HG03196 (cell line): ENCODE measurements at regions not wholly inside any gene's neighbourhood (a gene's known extent, or its start where the extent isn't known, plus 50 kb on each side); places are given as distances from the start of the nearest gene placed in this dataset.

ENCODE experiments used
- ATAC-seq: cut with Tn5 transposase; IDR thresholded peaks from one replicate; pipeline ENCODE4 v1.9.1; 2021; ENCODE audit not compliant: unreplicated experiment

DNA sequence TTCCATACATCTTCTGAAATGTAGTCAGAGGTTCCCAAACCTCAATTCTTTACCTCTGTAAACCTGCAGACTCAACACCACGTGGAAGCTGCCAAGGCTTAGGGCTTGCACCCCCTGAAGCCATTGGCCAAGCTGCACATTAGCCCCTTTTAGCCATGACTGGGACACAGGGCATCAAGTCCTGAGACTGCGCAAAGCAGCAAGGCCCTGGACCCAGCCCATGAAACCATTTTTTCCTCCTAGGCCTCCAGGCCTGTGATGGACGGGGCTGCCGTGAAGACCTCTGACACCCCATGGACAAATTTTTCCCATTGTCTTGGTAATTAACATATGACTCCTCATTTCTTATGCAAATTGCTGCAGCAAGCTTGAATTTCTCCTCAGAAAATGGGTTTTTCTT lies 727.8 kb downstream of the C6orf118 start:
- no peak for ATAC-seq

DNA sequence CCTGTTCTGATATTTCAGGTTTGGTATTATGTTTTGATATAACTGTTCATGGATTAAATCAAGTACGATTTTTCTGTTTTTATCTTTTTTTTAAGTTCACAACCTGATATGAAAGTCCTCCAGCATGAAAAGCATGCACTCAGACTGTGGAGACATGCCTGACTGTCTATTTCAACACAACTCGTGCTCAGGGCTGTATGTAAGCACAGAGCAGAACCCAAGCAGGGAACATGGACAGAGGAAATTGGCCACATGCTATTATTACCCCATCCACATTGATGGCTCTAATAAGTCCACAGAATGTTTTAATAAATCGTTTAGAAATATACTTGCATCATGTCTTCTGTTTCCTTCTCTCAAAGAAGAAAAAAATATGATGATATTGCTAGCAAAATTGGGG lies 730.4 kb downstream of the C6orf118 start:
- no peak for ATAC-seq

DNA sequence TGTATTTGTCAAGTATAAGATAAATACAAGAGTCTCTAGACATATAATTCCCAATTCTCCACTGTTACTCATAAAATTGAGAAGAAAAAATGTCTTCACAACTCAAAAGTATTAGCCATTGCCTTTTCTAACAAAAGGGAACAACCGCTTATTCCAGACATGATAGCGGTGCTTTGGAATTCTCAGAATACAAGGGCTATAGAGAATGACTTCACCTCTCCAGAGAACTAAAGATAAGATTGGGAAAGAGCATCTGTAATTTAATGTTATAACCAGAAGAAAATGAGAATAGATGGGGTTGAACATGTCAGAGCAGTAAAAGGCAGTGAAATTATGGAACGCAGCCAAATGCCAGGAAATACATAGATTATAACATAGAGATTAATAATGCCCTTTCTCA lies 730.8 kb downstream of the C6orf118 start:
- no peak for ATAC-seq

DNA sequence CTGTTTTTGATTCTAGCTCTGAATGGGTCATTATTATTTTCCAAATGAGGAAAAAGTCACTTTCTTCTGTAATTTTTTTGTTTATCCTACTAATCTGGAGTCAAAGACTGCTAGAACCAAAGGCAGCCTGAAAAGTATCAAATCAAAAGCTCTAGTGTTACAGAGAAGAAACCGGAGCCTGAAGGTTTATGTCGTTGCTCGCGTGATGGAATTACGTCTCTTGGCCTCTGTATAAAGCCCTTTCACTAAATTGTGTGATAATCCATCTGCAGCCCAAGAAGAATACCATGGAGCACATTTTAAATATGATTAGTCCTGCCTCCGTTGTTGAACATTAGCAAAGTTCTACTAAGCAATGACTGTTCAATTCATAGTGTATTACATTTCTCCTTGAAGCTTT lies 738.6 kb downstream of the C6orf118 start:
- ATAC-seq = no peak

DNA sequence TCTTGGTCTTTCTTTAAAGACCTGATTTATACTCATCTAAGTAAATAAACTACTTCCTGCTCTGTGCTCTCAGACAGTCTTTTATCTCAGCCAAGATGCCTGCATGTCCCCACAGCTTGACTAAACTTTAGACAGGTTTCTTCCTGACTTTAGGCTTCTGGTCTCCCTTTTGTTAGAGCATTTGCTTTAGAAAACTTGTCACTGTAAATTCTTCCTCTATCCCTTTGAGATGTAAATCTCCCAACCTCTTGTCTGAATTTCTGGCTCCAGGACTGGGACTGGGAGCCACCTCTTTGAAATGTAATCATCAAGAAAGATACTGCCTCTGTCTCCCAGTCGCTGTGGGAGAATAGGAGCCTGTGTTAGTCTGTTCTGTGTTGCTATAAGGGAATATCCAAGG lies 739.9 kb downstream of the C6orf118 start:
- ATAC-seq = no peak

DNA sequence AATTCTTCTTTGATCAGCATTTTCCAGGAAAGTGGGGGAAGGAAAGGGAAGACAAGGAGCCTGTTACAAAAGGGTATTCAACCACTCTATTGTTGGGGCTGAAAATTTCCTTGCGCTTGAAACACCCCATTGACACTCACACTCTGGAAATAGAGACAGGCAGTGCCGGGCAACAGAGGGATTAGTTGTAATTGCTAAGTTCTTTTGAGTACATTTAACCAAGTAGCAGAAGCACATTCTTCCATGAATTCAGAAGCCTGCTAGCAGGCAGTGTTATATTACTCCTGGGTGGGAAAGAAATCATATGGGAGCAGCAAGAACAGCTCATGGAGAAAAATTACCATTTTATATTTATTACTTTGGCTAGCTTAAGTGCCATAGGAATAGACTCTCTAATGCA lies 745.5 kb downstream of the C6orf118 start:
- no peak for ATAC-seq

DNA sequence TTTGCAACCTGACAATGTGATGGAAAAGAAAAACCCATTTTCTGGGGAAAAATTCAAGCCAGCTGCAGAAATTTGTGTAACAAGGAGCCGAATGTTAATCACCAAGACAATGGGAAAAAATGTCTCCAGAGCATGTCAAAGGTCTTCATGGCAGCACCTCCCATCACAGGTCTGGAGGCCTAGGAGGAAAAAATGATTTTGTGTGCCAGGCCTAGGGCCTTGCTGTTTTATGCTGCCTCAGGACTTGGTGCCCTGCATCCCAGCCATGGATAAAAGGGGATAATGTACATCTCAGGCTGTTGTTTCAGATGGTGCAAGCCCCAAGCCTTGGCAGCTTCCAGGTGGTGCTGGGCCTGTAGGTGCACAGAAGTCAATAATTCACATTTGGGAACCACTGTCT lies 747.7 kb downstream of the C6orf118 start:
- ATAC-seq = no peak

DNA sequence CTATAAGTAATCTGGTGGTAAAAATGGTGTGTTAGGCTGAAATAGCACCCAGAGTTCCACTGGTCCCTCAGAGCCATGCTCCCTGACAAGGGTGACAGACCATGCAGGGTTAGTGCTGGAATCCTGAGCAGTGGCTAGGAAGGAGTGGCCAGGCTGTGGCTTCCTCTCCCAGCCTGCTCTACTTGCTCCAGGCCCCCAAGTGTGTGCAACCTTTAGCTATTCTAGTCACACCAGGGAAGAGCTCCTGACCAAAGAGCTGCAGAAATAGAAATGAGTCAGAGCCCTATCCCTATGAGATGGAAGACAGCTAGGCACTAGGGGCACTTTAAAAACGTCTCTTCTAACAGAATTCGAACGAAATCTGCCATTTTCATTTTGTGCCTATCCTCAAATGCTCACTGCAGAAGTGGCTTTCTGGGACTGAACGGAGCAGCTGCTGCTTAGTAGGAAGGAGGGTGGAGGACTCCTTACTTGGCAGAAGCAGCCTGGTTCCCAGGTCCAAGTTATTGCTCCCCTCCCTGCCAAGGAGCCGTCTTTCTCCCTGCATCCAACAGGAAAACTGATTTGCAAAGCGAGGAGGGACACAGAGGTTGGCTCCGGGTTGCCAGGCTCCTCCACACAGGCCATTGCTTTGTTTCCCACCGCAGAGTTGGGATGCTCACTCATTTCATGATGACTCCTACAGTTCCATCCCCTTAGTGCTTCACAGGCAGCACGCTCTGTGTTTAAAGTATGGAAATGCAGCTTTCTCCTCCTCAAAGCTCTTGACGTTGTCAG lies 754.5 kb downstream of the C6orf118 start:
- ATAC-seq = no peak

DNA sequence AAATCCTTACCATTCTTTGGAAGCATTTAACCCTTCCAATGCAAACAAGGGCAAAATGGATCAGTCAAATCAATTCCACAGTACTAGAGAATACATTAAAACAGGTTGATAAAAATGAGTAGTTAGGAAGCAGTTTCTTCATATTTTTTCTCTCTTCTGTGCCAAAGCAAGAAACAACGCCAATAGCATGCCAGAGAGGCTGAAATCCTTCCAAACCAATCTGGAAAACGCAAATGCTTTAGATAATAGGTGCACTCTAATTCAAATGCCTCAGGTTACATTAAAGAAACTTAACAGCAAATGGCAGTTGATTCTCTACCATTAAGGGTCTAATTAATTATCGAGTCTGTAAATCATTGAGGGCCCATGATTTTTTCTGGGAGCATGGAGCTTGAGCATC lies 755.2 kb downstream of the C6orf118 start:
- ATAC-seq = no peak

DNA sequence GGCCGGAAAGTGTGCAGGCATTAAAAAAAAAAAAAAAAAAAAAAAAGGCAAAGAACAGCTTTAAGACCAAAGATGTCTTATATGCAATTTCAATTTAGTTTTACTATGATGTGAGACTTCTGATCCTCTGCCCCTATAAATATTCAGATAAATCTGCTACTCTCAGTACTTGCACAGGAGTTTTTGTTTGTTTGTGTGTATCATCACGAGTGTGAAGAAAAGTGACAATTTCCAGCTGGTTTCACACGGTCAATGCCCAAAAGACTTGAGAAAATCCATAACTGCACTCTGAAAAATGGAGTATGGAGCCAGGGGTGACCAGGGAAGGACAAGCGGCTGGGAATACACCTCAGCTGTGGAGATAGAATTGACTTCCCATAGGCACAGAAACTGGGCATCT lies 757.7 kb downstream of the C6orf118 start:
- no peak for ATAC-seq

DNA sequence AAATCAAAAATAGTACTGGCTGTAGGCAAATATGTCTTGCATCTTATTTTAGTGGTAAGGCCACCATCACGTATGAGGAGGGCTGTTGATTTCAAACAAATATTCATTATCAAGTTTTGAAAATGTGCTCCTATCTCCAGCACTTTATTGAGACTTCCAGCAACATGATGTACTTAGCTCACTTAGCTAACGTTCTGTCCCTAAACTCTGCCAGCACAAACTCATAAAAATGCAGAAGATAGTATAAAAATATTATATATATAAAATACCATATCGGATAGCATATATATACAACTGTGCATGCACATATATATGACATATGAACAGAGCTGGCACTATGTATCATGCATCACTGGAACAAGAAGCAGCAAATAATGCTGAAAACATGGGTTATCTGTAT lies 762.3 kb downstream of the C6orf118 start:
- ATAC-seq = no peak

DNA sequence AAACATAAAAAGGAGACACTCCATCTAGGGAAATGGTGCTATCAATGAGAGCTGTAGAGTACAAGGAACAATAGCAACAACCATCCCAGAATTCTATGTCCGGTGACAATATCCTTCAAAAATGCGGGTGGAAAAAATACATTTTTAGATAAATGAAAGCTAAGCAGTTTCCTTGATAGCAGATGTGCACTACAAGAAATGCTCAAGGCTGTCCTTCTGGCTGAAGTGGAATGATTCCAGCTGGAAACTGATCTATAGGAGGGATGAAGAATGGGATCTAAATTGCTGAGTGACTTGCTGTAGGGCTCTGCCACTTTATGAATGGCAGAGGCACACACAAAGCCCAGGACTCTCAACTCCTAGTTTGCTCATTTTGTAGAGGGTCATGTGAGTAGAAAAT lies 763.1 kb downstream of the C6orf118 start:
- ATAC-seq = no peak

DNA sequence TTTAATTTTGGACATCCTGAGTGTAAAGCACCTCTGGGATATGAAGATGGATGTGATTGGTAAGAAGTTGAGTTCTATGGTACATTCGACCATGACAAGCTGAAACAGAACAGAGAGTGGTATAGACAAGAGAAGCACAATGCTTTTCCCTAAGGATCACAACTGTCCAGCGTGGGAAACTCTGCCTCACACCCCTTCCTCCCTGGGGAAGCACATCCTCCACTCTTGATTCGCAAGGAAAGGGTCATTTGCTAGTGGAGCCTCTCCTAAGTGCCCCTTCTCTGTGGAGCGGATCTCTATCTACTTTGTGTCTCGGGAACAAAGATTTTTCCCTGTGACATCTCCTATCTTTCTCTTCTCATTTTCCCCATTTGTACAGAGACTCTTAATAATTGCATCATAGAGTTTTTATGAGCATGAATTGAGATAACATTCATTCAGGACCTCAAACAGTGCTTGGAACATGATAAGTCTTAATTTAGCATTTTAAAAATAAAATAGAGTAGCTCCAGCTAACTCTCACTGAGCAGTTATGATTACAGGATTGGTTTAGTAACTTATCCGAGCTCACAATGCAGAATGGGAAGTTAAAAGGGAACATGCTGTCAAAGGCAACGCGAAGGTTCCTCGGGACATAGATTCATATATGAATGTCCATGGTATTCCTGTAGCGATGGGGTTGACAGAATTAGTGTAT lies 775.2 kb downstream of the C6orf118 start:
- no peak for ATAC-seq

DNA sequence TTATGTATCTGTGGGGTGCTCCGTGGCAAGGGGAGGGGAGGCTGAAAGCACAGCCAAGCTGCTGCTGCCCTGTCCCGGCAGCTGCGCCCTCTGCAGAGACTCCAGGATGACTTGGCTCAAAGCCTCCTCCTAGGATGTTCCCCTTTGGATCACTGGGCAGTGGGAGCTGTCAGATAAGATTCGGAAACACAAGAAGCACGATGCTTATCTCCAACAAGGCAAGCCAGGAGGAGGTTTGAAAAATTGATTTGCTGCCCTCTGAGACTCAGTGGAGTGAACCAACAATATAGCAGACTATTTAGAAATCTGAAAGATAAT lies 776.4 kb downstream of the C6orf118 start:
- no peak for ATAC-seq

DNA sequence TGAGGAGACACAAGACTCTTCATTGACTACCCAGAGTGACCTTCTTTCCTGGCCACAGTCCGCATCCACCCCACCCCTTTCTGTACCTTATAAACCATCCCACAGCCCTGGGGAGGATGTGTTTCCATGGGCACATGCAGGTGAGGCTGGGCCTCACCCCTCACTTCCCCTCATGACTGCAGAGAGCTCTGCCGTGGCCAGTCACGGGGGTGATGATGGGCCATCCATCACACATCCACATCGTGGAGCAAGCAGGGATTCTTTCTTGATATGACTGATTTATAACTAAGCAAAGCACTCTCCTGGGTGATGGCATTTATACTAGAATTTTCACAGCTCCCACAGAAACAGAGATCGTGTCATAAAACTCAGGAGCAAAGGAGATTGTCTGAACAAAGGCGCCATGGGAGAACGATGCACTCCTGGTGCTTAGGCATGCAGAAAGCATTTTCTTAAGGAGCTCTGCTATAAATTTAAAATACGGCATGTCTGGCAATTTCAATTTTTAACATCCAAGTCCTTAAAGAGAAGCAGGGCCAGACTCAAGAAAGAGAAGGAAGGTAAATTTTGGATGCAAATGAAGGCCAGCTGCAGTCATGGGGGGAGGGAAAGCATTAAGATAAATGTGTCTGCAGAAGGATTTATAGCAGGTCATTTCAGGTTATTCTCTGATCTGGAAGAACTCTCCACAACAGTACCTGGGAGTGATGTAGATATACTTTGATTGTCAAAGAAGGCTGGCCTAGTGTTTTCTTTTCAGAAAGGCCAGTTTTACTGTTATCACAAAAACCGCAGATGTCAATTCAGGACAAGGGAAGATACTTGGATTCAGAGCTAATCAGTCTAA lies 777.0 kb downstream of the C6orf118 start:
- ATAC-seq = no peak

DNA sequence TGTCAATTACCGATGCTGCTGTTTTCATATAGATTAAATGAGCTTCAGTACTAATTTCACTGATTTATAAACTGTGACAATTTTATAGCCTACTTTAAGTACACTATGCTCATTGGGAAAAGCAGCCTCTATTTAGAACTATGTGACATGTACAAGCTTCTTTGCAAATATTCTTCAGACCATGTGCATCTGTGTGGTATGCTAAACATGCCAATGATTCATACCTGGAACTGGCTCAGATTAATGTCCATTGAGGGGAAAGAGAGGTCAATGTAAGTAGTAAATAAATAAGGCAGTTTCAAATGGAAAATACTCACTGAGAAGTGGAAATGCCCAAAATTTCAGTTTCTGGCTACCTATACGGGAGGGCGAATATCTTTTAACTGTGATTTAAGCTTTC lies 777.7 kb downstream of the C6orf118 start:
- ATAC-seq = no peak

DNA sequence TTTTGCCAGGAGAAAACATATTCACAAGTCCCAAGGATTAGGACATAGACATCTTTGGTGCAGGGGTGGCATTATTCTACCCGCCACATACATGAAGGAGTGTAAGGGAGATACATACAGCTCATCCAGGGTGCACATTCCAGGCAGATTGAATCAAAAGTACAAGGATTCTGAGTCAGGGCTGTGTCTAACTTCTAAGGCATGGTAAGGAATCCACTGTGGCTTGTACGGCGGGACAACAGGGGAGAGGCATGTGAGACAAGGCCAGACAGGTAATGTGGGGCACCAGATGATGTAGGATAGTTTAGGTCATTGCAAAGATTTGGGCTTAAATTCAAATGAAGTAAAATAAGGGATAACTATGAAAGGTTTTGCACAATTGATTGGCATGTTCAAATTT lies 780.9 kb downstream of the C6orf118 start:
- no peak for ATAC-seq

DNA sequence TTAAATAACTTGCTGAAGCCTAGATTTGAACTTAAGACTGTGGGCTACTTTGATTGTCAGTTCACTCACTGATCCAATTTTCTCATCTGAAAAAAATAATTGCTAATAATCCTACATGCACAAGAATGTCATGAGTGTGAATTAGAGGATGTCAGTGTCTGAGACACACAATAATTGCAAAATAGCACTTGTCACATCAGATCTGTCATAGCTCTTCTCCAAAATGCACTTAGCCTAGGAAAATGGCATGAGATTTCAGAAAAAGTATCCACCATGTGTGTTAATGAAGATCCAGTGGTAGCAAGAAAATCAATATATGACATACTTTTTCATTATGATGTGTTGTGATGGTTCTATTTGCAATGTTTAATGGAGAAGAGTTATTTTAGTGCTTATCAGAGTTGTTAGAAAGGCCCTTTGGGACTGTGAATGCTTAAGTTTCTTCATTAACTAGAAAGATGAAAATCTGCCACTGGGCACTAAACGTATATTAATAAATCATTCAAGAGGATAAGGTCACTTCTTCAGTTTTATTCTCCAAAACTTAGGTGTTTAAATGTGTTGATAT lies 786.2 kb downstream of the C6orf118 start:
- ATAC-seq = no peak

DNA sequence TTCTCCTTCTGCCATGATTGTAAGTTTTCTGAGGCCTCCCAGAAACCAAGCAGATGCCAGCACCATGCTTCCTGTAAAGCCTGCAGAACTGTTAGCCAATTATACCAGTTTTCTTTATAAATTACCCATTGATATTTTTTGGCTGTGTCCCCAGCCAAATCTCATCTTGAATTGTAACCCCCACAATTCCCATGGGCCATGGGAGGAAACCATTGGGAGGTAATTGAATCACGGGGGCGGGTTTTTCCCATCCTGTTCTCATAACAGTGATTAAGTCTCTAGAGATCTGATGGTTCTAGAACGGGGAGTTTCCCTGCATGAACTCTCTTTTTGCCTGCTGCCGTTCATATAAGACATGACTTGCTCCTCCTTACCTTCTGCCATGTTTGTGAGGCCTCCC lies 788.5 kb downstream of the C6orf118 start:
- no peak for ATAC-seq

DNA sequence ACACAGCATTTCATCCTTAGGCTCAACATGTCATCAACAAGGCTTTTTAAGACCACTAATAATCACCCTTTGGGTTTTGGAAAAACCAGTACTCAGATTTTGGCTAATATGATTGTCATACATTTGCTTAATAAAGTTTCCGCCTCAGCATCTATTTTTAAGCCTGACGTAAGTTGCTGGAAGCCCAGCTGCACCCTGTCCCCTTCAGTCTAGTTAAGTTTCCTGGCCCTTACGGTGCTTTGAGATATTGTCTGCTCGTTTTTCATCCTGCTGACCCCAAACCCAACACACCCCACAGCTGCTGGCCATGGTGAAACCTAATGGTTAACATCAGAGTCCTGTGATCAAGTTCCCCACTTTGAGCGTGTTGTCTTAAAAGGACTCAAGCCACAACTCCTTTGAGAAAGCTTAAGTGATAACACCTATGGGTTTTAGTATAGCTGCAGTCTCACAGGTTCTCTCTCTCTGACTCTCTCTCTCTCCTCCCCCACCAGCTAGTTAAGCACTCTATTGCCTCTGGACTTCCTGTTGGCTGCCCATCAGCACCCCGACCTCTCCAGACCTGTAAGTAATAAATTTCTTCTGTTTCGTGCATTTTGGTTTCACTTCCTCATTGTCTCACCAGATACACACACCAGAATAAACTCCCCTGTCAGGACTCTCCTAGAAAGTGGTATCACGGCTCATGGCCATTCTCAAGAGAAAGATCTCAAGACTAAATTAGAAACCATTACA lies 802.0 kb downstream of the C6orf118 start:
- ATAC-seq = no peak

DNA sequence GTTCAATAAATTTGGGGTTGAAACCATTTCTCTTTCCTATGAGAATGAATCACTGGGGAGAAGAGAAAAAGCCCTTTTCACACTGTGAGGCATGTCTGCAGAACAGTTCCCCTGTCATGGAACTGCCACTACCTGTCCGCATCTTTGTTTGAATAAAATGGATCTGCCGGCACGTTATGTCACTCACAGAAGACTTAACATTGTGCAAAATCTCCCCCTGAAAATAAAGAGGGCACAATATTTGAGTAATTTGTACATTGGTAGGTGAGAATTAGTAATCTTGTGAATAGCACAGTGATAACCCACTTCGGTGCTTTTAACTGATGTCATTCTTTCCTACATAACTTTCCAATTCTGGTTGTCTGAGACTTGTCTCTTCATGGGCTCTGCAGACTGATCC lies 804.0 kb downstream of the C6orf118 start:
- no peak for ATAC-seq
